Nephron progenitor cell (in vitro differentiated cells): ENCODE measurements at regions not wholly inside any gene's neighbourhood (a gene's known extent, or its start where the extent isn't known, plus 50 kb on each side); places are given as distances from the start of the nearest gene placed in this dataset.

Experiments used
- DNase-seq: peaks from one replicate; pipeline ENCODE4 v3.0.0; 2021
- H3K27ac Mint-ChIP-seq: 2 replicates; pipeline ENCODE4 v1.8.0; 2021; ENCODE audit warnings: mild to moderate bottlenecking, moderate library complexity, mixed read lengths
- H3K27me3 Mint-ChIP-seq: 2 replicates; pipeline ENCODE4 v1.8.0; 2021; ENCODE audit warnings: mild to moderate bottlenecking, low read depth, mixed read lengths; ENCODE audit not compliant: poor library complexity
- H3K36me3 Mint-ChIP-seq: 2 replicates; pipeline ENCODE4 v1.8.0; 2021; ENCODE audit warnings: low read depth, mixed read lengths
- H3K4me1 Mint-ChIP-seq: 2 replicates; pipeline ENCODE4 v1.8.0; 2021; ENCODE audit warnings: mixed read lengths
- H3K4me3 Mint-ChIP-seq: 2 replicates; pipeline ENCODE4 v1.8.0; 2021; ENCODE audit warnings: mild to moderate bottlenecking, moderate library complexity, mixed read lengths
- H3K9me3 Mint-ChIP-seq: 2 replicates; pipeline ENCODE4 v1.8.0; 2021; ENCODE audit warnings: mild to moderate bottlenecking, moderate library complexity, mixed read lengths
- CTCF ChIP-seq: fragments of 200-600 bp; sonication (generic); IDR thresholded peaks from 2 replicates; pipeline ENCODE4 v1.5.0; 2021; ENCODE audit warnings: antibody characterized with exemption

GRCh38 chr3:20324664-20325478, 138.9 kb upstream of the SGO1 start:
- Mint-ChIP-seq H3K36me3 (no peaks in the 10 kb centered on the region), H3K9me3 (no peaks in the 10 kb centered on the region), H3K27me3 (no peaks in the 10 kb centered on the region), H3K4me3 (no peak overlapping the region), H3K27ac (no peak overlapping the region), H3K4me1 (peaks cover 7% of the 10 kb centered on the region)
- no peak for DNase-seq
- TF ChIP-seq CTCF, result no peak

GRCh38 chr3:20323307-20323927, 137.4 kb upstream of the SGO1 start:
- Mint-ChIP-seq H3K4me1 (peaks cover 7% of the 10 kb centered on the region), H3K27me3 (no peaks in the 10 kb centered on the region), H3K36me3 (no peaks in the 10 kb centered on the region), H3K4me3 (no peak overlapping the region), H3K9me3 (no peaks in the 10 kb centered on the region), H3K27ac (no peak overlapping the region)
- TF ChIP-seq CTCF, result no peak
- no peak for DNase-seq

GRCh38 chr3:20322085-20322484, 136.1 kb upstream of the SGO1 start:
- H3K4me1 Mint-ChIP-seq, result peaks cover 7% of the 10 kb centered on the region
- H3K27me3 Mint-ChIP-seq, result no peaks in the 10 kb centered on the region
- no peak for DNase-seq
- H3K27ac Mint-ChIP-seq, result no peak overlapping the region
- no peaks in the 10 kb centered on the region for H3K9me3 Mint-ChIP-seq
- H3K36me3 Mint-ChIP-seq, result no peaks in the 10 kb centered on the region
- no peak for TF ChIP-seq CTCF
- H3K4me3 Mint-ChIP-seq, result no peak overlapping the region

- Mint-ChIP-seq H3K27ac (no peak overlapping the region), H3K4me1 (peaks cover 7% of the 10 kb centered on the region), H3K9me3 (no peaks in the 10 kb centered on the region), H3K27me3 (no peaks in the 10 kb centered on the region), H3K4me3 (no peak overlapping the region), H3K36me3 (no peaks in the 10 kb centered on the region)
- no peak for TF ChIP-seq CTCF
- DNase-seq, result no peak
Measured at GRCh38 chr3:20321391-20322047, 135.5 kb upstream of the SGO1 start.

- H3K4me1 Mint-ChIP-seq, result peaks cover 7% of the 10 kb centered on the region
- no peak for TF ChIP-seq CTCF
- no peaks in the 10 kb centered on the region for H3K9me3 Mint-ChIP-seq
- no peaks in the 10 kb centered on the region for H3K36me3 Mint-ChIP-seq
- H3K27ac Mint-ChIP-seq, result no peak overlapping the region
- H3K27me3 Mint-ChIP-seq, result no peaks in the 10 kb centered on the region
- no peak for DNase-seq
- no peak overlapping the region for H3K4me3 Mint-ChIP-seq
Measured at GRCh38 chr3:20320489-20320888, 134.5 kb upstream of the SGO1 start.
